Endothelial cell of umbilical vein (primary cell): ENCODE measurements at regions not wholly inside any gene's neighbourhood (a gene's known extent, or its start where the extent isn't known, plus 50 kb on each side); places are given as distances from the start of the nearest gene placed in this dataset.

Experiments
- BruUV-seq: library from RNA; stranded (reverse); fragments of 400-500 nt; replicated peaks from 2 replicates; lab custom pipeline; 2021; lab: Mats Ljungman, UMichigan
- CTCF ChIA-PET: fragments of 300-600, 350-600 bp; sonication (Branson Sonifier 250); formaldehyde crosslinking; loops from one replicate; lab custom pipeline; 2021; ENCODE audit warnings: antibody characterized with exemption, inconsistent platforms; lab: Charles Lee
- POLR2A ChIA-PET: fragments of 300-600, 350-600 bp; sonication (Branson Sonifier 250); formaldehyde crosslinking; loops from one replicate; lab custom pipeline; 2021; ENCODE audit warnings: antibody characterized with exemption, inconsistent platforms; lab: Charles Lee
- DNase-seq: peaks from one replicate; pipeline ENCODE4 v3.0.0-alpha.2; 2011; ENCODE audit warnings: low read depth, low spot score
- FAIRE-seq: peaks from 2 replicates; lab custom pipeline; 2011; peaks lifted over from hg19 to GRCh38; lab: Jason Lieb, UNC
- H2AFZ ChIP-seq: 2 replicates; pipeline ENCODE4 v1.6.0; 2012; ENCODE audit warnings: low read depth, low read length, control low read depth, inconsistent platforms
- H3K27ac ChIP-seq: 2 replicates; pipeline ENCODE4 v1.5.1; 2011; ENCODE audit warnings: low read depth, mild to moderate bottlenecking, control low read depth, low read length, moderate library complexity; ENCODE audit not compliant: insufficient read depth
- H3K27me3 ChIP-seq, 2 experiments: 2 replicates each; pipeline versions ENCODE4 v1.6.0 to v1.6.1; 2011; ENCODE audit warnings: low read length in 2 of 2, mixed read lengths in 1 of 2; ENCODE audit not compliant: control insufficient read depth in 2 of 2, insufficient read depth in 2 of 2
- H3K36me3 ChIP-seq, 2 experiments: 2 replicates in 1 of 2; 3 replicates in 1 of 2; pipeline ENCODE4 v1.5.1; 2011; ENCODE audit warnings: low read length in 2 of 2, mild to moderate bottlenecking in 1 of 2, moderate library complexity in 1 of 2; ENCODE audit not compliant: control insufficient read depth in 2 of 2, insufficient read depth in 2 of 2; ENCODE audit errors: extremely low read depth in 1 of 2
- H3K4me1 ChIP-seq: 3 replicates; pipeline ENCODE4 v1.5.1; 2011; ENCODE audit warnings: mild to moderate bottlenecking, low read length; ENCODE audit not compliant: control insufficient read depth, insufficient read depth; ENCODE audit errors: extremely low read depth
- H3K4me2 ChIP-seq: 2 replicates; pipeline ENCODE4 v1.6.1; 2011; ENCODE audit warnings: low read length, control low read depth, mixed read lengths; ENCODE audit not compliant: insufficient read depth
- H3K4me3 ChIP-seq, 3 experiments: fragments of 200-600 bp in 1 of 3; sonication (generic), shearing (Covaris generic) in 1 of 3; replicated peaks in 1 of 3; 2 replicates each; pipeline ENCODE4 v1.5.1; 2011 to 2016; ENCODE audit warnings: control low read depth in 3 of 3, low read length in 3 of 3, mild to moderate bottlenecking in 2 of 3, inconsistent platforms in 1 of 3, low read depth in 1 of 3, moderate library complexity in 1 of 3; ENCODE audit not compliant: insufficient read depth in 1 of 3
- H3K79me2 ChIP-seq: 2 replicates; pipeline ENCODE4 v1.6.0; 2012; ENCODE audit warnings: low read length, inconsistent platforms; ENCODE audit not compliant: control insufficient read depth, insufficient read depth
- H3K9ac ChIP-seq: replicated peaks from 2 replicates; pipeline ENCODE3; 2011; ENCODE audit warnings: low read length, control low read depth; ENCODE audit not compliant: insufficient read depth; ENCODE audit errors: extremely low read depth
- H3K9me1 ChIP-seq: replicated peaks from 3 replicates; pipeline ENCODE4 v1.6.0; 2011; ENCODE audit warnings: mild to moderate bottlenecking, low read length; ENCODE audit not compliant: control insufficient read depth, insufficient read depth; ENCODE audit errors: extremely low read depth
- H3K9me3 ChIP-seq: replicated peaks from 2 replicates; pipeline ENCODE4 v1.5.1; 2012; ENCODE audit warnings: low read length, inconsistent platforms; ENCODE audit not compliant: control insufficient read depth, insufficient read depth
- H4K20me1 ChIP-seq: replicated peaks from 2 replicates; pipeline ENCODE3; 2011; ENCODE audit warnings: mild to moderate bottlenecking, low read length; ENCODE audit not compliant: control insufficient read depth, insufficient read depth; ENCODE audit errors: extremely low read depth
- EZH2 ChIP-seq: IDR thresholded peaks from 2 replicates; pipeline ENCODE4 v1.6.1; 2012; ENCODE audit warnings: borderline replicate concordance, low read depth, mild to moderate bottlenecking, moderate library complexity, low read length, inconsistent platforms; ENCODE audit not compliant: severe bottlenecking
- JUN ChIP-seq: IDR thresholded peaks from 2 replicates; pipeline ENCODE4 v1.6.1; 2011; ENCODE audit warnings: borderline replicate concordance, low read depth; ENCODE audit not compliant: insufficient read length, insufficient read depth
- POLR2A ChIP-seq: IDR thresholded peaks from 2 replicates; pipeline ENCODE4 v1.6.1; 2012; ENCODE audit warnings: low read depth, mild to moderate bottlenecking, control low read depth, low read length
- dilution Hi-C: fragments of 300-500 bp; cut with MboI; formaldehyde crosslinking; loops from one replicate; pipeline ENCODE4 v1.15.0; 2019; ENCODE audit warnings: low sequenced_read_pairs; ENCODE audit not compliant: extremely low pct_ligation_motif_present
- intact Hi-C: fragments of 100-400 bp; cut with micrococcal nuclease; formaldehyde crosslinking; loops from one replicate; pipeline ENCODE4 v1.10.0; 2022

- no peaks in the 10 kb centered on the region for H4K20me1 ChIP-seq
- TF ChIP-seq POLR2A (no peak), EZH2 (peak; percentile 50)
- no peaks in the 10 kb centered on the region for H3K4me1 ChIP-seq
- H3K4me3 ChIP-seq = no peak overlapping the region
- no peak overlapping the region for H3K27ac ChIP-seq
- H3K36me3 ChIP-seq = no peaks in the 10 kb centered on the region
- H3K4me2 ChIP-seq = no peak overlapping the region
- H3K9ac ChIP-seq = no peak overlapping the region
- dilution Hi-C loops = no loop called here
- no peaks in the 10 kb centered on the region for H3K9me3 ChIP-seq
- ChIA-PET CTCF (no interaction called here), POLR2A (no interaction called here)
- H2AFZ ChIP-seq = no peak overlapping the region
- intact Hi-C loops = no loop called here
- BruUV-seq = no TSS peak
- FAIRE-seq (no peak), DNase-seq (no peak)
- H3K27me3 ChIP-seq = peaks cover 72 to 92% of the 10 kb centered on the region in 2 experiments
- H3K79me2 ChIP-seq = no peaks in the 10 kb centered on the region
- no peaks in the 10 kb centered on the region for H3K9me1 ChIP-seq
Observed at GRCh38 chr6:28776269-28777146, 147.3 kb downstream of the TRIM27 start.

GRCh38 chr6:28777147-28777461 is 146.7 kb downstream of the TRIM27 start:
- no TSS peak for BruUV-seq
- no peaks in the 10 kb centered on the region for H3K9me3 ChIP-seq
- dilution Hi-C loops (no loop called here), intact Hi-C loops (no loop called here)
- no peaks in the 10 kb centered on the region for H3K9me1 ChIP-seq
- H3K4me3 ChIP-seq = no peak overlapping the region
- H3K27ac ChIP-seq = no peak overlapping the region
- peaks cover 1% of the 10 kb centered on the region for H3K4me1 ChIP-seq
- H3K27me3 ChIP-seq = peaks cover 70 to 90% of the 10 kb centered on the region in 2 experiments
- no peak for DNase-seq
- H2AFZ ChIP-seq = no peak overlapping the region
- no peak overlapping the region for H3K4me2 ChIP-seq
- no peaks in the 10 kb centered on the region for H3K79me2 ChIP-seq
- CTCF ChIA-PET = no interaction called here
- TF ChIP-seq JUN = no peak
- no peaks in the 10 kb centered on the region for H3K36me3 ChIP-seq
- no peaks in the 10 kb centered on the region for H4K20me1 ChIP-seq
- no peak overlapping the region for H3K9ac ChIP-seq
- POLR2A ChIA-PET = no interaction called here
- FAIRE-seq = no peak
